HG02852 (cell line): ENCODE measurements at regions not wholly inside any gene's neighbourhood (a gene's known extent, or its start where the extent isn't known, plus 50 kb on each side); places are given as distances from the start of the nearest gene placed in this dataset.
"Not testable (repeated sequence)": the region's sequence is repeated elsewhere in the genome, so short reads cannot be mapped to it uniquely, and the experiment has no call there.

Source experiments
- ATAC-seq: cut with Tn5 transposase; IDR thresholded peaks from one replicate; pipeline ENCODE4 v1.9.1; 2021; ENCODE audit warnings: mild to moderate bottlenecking, moderate library complexity; ENCODE audit not compliant: unreplicated experiment

GRCh38 chr21:28614791-28615190 lies 377.9 kb downstream of the LTN1 start:
- ATAC-seq, result no peak

- ATAC-seq, result no peak
Observed at GRCh38 chr21:28608646-28609045, 384.0 kb downstream of the LTN1 start.

GRCh38 chr21:28607545-28607944 lies 385.1 kb downstream of the LTN1 start:
- ATAC-seq, result no peak

- ATAC-seq, result peak; percentile 99
Observed at GRCh38 chr21:28604946-28605537, 387.6 kb downstream of the LTN1 start.

- ATAC-seq, result no peak
Observed at GRCh38 chr21:28602546-28602945, 390.1 kb downstream of the LTN1 start.

GRCh38 chr21:28598214-28598613 lies 394.5 kb downstream of the LTN1 start:
- no peak for ATAC-seq

GRCh38 chr21:28592205-28592865 lies 400.3 kb downstream of the LTN1 start:
- ATAC-seq, result no peak

GRCh38 chr21:28590676-28591075 lies 402.0 kb downstream of the LTN1 start:
- ATAC-seq, result no peak

- ATAC-seq, result no peak
Observed at GRCh38 chr21:28590026-28590425, 402.7 kb downstream of the LTN1 start.

GRCh38 chr21:28588997-28589396 lies 403.7 kb downstream of the LTN1 start:
- no peak for ATAC-seq

GRCh38 chr21:28587748-28588147 lies 404.9 kb downstream of the LTN1 start:
- ATAC-seq, result no peak

- ATAC-seq, result no peak
Observed at GRCh38 chr21:28581976-28582375, 410.7 kb downstream of the LTN1 start.

GRCh38 chr21:28581311-28581731 lies 411.4 kb downstream of the LTN1 start:
- not testable (repeated sequence) for ATAC-seq

GRCh38 chr21:28580585-28580984 lies 412.1 kb downstream of the LTN1 start:
- ATAC-seq, result no peak

- no peak for ATAC-seq
Observed at GRCh38 chr21:28579986-28580550, 412.6 kb downstream of the LTN1 start.

GRCh38 chr21:28568692-28569091 lies 424.0 kb downstream of the LTN1 start:
- ATAC-seq, result no peak

- not testable (repeated sequence) for ATAC-seq
Observed at GRCh38 chr21:28563933-28564332, 428.7 kb downstream of the LTN1 start.

- no peak for ATAC-seq
Observed at GRCh38 chr21:28561772-28562171, 430.9 kb downstream of the LTN1 start.

GRCh38 chr21:28554660-28555475 lies 437.8 kb downstream of the LTN1 start:
- no peak for ATAC-seq

- no peak for ATAC-seq
Observed at GRCh38 chr21:28550057-28550825, 442.4 kb downstream of the LTN1 start.

- no peak for ATAC-seq
Observed at GRCh38 chr21:28548291-28548690, 444.4 kb downstream of the LTN1 start.
